ENCODE measurements at regions not wholly inside any gene's neighbourhood (a gene's known extent, or its start where the extent isn't known, plus 50 kb on each side); places are given as distances from the start of the nearest gene placed in this dataset.

DNA sequence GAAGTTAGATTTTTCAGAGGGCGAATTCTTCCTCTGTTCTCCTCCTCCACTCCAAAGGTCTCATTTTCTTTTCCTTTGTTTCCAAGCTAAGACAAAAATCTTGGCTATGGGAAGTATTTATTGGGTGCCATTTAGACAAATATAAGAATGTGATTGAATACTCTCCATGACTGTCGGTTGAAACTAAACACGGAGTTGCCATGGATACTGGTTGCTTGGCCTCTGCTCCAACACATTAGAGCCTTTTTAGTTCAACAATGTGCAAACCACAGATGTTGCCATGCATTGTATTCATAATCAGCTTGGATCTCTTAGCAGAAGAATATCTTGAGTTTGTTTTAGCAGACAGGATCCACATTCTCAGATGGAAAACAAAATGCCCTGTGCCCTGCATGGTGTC, 366.5 kb upstream of the LCORL start:
- TF ChIP-seq, protein P1, sequence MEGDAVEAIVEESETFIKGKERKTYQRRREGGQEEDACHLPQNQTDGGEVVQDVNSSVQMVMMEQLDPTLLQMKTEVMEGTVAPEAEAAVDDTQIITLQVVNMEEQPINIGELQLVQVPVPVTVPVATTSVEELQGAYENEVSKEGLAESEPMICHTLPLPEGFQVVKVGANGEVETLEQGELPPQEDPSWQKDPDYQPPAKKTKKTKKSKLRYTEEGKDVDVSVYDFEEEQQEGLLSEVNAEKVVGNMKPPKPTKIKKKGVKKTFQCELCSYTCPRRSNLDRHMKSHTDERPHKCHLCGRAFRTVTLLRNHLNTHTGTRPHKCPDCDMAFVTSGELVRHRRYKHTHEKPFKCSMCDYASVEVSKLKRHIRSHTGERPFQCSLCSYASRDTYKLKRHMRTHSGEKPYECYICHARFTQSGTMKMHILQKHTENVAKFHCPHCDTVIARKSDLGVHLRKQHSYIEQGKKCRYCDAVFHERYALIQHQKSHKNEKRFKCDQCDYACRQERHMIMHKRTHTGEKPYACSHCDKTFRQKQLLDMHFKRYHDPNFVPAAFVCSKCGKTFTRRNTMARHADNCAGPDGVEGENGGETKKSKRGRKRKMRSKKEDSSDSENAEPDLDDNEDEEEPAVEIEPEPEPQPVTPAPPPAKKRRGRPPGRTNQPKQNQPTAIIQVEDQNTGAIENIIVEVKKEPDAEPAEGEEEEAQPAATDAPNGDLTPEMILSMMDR (IDR thresholded peaks at IDR 0.05; ENCODE audit: extremely low read depth in 1 of 2, insufficient read depth in 1 of 2, low read depth in 1 of 2, low read length in 2 of 2), result no peak
- TF ChIP-seq POLR2A (IDR thresholded peaks at IDR 0.05; ENCODE audit: low read depth, low read length) (no peak), FOS (IDR thresholded peaks at IDR 0.05; ENCODE audit: borderline replicate concordance, insufficient read depth, low read length) (no peak), MAX (IDR thresholded peaks at IDR 0.05; ENCODE audit: insufficient read depth, insufficient read length) (no peak), EZH2 (IDR thresholded peaks at IDR 0.05; ENCODE audit: borderline replicate concordance, low read depth, low read length, severe bottlenecking) (no peak), POLR2AphosphoS5 (IDR thresholded peaks at IDR 0.05; ENCODE audit: insufficient read depth, low read depth, low read length) (no peak), JUN (IDR thresholded peaks at IDR 0.05; ENCODE audit: borderline replicate concordance, insufficient read depth, insufficient read length, low read depth) (no peak)

Data from endothelial cell of umbilical vein (primary cell).